ENCODE measurements at regions not wholly inside any gene's neighbourhood (a gene's known extent, or its start where the extent isn't known, plus 50 kb on each side); places are given as distances from the start of the nearest gene placed in this dataset.

DNA sequence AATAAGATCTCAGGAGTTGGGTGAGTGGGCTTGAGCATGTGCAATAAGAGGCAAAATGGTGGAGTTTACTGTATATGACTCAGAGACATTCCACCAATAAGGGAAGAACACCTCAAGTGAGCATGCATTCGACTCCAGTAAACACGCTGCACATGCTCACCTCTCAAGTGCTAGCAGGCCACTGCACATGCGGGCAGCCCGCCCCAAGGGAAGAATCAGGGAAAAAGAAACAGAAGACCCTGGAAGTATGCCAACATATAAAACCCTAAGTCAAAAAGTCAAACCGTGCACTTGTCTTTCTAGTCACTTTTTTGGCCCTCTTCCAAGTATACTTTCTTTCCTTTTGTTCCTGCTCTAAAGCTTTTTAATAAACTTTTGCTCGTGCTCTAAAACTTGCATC, 245.3 kb upstream of the RASA1 start:
- TF ChIP-seq EP300 (conservative IDR thresholded peaks at IDR 0.05; ENCODE audit: poor library complexity, severe bottlenecking), result no peak
- no peak for TF ChIP-seq SMC3 (conservative IDR thresholded peaks at IDR 0.05; ENCODE audit: poor library complexity)
- TF ChIP-seq CTCF (IDR thresholded peaks at IDR 0.05; ENCODE audit: poor library complexity, severe bottlenecking), result no peak
- no peak for TF ChIP-seq MXI1 (conservative IDR thresholded peaks at IDR 0.05; ENCODE audit: poor library complexity, severe bottlenecking)

Measured in neural cell (in vitro differentiated cells).